Fibroblast of the aortic adventitia (primary cell): ENCODE measurements at regions not wholly inside any gene's neighbourhood (a gene's known extent, or its start where the extent isn't known, plus 50 kb on each side); places are given as distances from the start of the nearest gene placed in this dataset.

ENCODE experiments used
- DNase-seq: peaks from one replicate; pipeline ENCODE4 v3.0.0-alpha.2; 2010; ENCODE audit warnings: low read depth
- H3K4me3 ChIP-seq: 2 replicates; pipeline ENCODE4 v1.5.1; 2011; ENCODE audit warnings: low read depth, mild to moderate bottlenecking, control low read depth, low read length, moderate library complexity
- TF ChIP-seq, protein P1 (sequence below): IDR thresholded peaks from 2 replicates; pipeline ENCODE4 v1.5.1; 2011; ENCODE audit warnings: mild to moderate bottlenecking, low read length, control low read depth, inconsistent platforms; ENCODE audit not compliant: insufficient read depth

DNA sequence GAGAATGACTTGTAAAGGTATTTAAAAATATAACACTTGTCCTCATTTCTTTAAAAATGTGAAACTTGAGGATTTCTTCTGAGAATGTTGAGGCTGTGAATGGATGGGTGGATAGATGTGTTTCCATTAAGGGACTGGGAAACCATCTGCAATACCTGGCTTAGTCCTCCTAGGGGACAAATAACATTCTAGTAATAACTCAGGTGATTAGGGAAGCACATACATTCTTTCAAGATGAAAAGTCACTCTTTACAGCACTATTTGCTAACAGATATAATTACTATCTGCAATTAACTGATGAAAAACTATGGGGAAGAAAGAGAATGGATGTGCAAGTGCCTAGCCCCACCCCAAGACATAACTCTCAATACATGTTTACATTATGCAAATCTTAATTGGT lies 542.3 kb downstream of the CD83 start:
- no peak for DNase-seq
- TF ChIP-seq, protein P1, sequence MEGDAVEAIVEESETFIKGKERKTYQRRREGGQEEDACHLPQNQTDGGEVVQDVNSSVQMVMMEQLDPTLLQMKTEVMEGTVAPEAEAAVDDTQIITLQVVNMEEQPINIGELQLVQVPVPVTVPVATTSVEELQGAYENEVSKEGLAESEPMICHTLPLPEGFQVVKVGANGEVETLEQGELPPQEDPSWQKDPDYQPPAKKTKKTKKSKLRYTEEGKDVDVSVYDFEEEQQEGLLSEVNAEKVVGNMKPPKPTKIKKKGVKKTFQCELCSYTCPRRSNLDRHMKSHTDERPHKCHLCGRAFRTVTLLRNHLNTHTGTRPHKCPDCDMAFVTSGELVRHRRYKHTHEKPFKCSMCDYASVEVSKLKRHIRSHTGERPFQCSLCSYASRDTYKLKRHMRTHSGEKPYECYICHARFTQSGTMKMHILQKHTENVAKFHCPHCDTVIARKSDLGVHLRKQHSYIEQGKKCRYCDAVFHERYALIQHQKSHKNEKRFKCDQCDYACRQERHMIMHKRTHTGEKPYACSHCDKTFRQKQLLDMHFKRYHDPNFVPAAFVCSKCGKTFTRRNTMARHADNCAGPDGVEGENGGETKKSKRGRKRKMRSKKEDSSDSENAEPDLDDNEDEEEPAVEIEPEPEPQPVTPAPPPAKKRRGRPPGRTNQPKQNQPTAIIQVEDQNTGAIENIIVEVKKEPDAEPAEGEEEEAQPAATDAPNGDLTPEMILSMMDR = no peak

DNA sequence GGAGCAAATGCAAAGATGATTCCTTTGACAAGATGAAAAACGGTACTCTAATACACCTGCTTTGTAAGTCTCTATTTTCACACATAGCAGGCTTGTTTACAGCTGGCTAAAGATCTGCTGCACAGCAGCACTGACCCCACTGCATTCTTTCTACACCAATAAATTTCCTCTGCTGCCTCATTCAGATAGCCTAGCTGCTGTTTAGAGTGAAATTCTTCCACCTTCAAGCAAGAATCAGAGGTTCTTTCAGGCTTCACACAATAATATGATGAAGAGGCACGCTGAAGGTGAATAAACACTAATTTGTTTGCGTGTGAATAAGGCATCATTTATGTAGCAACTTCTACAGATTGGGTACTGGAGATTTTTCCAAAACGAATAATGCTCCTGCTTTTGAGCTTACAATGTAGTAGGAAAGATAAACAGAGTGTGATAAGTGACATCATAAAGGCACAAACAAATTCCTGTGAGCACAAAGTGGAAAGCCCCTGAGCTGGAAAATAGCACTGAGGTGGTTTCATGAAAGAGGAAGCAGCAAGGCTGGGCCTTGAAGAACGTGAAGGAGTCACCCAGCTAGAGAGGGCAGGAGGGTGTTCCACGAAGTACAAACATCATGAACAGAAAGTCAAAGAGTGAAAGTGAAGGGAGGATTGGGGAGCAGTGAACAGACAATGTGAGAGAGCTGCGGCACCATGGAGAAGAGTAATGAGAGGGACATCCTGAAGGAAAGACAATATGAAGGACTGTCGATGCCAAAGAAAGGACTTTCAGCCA lies 543.4 kb downstream of the CD83 start:
- peak; percentile 29 for DNase-seq
- no peak overlapping the region for H3K4me3 ChIP-seq
- TF ChIP-seq, protein P1 = no peak

More for the DNA sequence above, 542.3 kb downstream of the CD83 start:
- H3K4me3 ChIP-seq = no peak overlapping the region

DNA sequence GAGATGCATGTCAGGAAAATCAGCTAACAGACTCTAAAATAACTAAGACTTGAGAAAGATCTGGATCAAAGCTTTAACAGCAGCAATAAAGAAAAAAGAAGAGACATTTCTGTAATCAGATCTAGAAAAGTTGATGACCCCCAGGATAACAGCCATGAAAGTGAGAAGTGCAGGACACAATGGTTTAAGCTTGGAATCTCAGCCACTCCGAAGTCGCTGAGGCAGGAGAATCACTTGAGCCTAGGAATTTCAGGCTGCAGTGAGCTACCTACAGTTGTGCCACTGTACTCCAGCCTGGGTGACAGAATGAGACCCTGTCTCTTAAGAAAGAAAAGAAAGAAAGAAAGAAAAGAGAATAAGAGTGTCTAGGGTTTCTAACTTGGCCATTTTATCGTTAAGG lies 544.1 kb downstream of the CD83 start:
- no peak overlapping the region for H3K4me3 ChIP-seq
- no peak for DNase-seq
- TF ChIP-seq, protein P1 = no peak

DNA sequence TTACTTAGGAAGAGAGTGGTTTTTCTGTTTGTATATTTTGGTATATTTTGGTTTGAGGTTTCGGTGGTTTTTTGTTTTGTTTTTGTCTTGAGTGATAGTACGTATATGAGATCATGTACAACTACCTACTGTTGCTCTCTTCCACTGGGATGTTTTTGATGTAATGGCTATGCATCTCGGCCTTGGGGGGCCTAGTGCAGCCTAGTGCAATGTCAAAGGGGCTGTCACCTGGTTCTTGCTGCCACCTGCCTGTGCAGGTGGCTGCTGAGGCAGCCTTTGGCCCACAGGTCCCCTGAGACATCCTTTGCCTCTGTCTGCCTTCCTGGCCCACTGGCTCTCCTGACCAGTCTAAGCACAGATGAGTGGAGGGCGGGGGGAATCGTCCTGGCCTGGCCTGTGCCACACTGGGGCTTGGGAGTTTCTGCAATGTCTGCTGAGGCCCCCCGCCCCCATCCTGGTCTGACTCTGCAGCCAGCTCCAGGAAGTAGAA lies 546.6 kb downstream of the CD83 start:
- no peak for DNase-seq
- H3K4me3 ChIP-seq = no peak overlapping the region
- TF ChIP-seq, protein P1 = no peak

DNA sequence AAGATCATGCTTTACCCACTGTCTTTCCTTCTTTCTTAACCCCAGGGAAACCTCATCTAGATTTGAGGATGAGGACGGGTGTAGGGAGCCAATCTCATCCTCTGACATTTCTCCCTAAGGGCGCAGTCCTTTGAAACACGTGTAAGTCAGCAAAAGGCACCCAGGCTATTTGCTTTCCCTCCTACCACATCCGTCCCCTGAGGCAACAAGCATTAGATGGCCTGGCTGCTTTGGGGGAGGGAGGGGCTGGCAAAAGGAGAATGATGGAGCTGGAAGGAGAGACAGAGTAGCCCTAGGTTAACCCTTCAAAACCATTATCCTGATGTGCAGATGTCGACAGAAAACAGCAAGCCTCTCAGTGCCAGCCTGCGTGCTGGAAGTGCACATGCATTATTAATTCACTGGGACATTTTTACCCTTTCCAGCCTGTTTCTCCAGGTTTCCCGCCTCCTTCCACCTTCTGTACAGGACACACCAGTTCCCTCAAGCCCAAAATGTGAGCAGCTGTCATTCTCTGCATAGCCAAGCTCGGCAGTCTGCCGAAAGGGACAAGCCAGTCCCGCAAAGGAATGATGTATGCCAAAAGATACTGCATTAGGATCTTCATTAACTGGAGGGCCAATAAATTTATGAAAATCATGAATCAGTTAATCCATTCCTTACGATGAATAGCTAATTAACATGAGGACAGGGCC lies 547.2 kb downstream of the CD83 start:
- TF ChIP-seq, protein P1 = no peak
- DNase-seq = no peak
- H3K4me3 ChIP-seq = no peak overlapping the region

DNA sequence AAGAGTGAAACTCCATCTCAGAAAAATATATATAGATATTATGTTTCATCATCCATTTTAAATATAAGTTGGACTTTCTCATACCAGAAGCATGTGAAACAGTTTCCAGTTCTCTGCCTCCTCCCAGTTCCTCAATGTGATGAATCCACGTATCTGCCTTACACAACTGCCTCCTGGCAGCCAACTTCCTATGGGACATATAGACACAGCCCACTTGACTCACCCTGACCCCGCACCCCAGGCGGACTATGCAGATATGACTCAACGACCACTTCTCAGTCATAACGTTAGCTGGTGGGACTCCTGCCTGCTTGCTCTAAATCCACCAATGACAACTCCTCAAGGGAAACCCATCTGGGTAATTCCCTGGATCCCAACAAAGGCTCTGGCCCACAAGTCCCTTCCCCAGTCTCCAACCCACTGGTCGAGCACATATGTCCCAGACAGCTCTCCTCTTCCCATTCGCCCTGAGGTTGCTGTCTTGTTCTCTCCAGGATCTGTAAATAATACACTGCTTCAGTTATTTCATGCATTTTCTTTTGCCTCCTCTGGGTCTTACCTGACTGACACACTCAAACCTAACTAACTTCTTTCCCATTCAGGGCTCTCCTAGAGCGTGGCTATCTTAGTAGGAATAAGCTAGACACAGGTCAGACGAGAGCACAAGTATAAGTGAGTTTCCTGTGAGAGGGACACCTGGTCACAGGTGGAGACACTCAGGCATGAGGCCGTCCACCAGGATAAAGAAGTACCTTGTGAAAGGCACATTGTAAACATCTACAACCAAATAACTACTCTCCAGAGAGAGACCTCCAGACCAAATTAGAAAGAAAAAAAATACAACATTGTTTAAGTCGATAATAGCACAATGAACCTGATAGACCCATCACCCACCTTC lies 548.5 kb downstream of the CD83 start:
- peak; percentile 94 for DNase-seq
- TF ChIP-seq, protein P1 = no peak
- H3K4me3 ChIP-seq = no peak overlapping the region
